ENCODE measurements at regions not wholly inside any gene's neighbourhood (a gene's known extent, or its start where the extent isn't known, plus 50 kb on each side); places are given as distances from the start of the nearest gene placed in this dataset.
"Not testable (repeated sequence)": the region's sequence is repeated elsewhere in the genome, so short reads cannot be mapped to it uniquely, and the experiment has no call there.

- no peak for DNase-seq
- TF ChIP-seq GATA1 (IDR thresholded peaks at IDR 0.05; ENCODE audit: low read depth, low read length), result no peak
- TF ChIP-seq POLR2A (IDR thresholded peaks at IDR 0.05; ENCODE audit: low read length), result no peak
Measured at GRCh38 chr3:125683067-125683829, 88.0 kb upstream of the OSBPL11 start.

DNA sequence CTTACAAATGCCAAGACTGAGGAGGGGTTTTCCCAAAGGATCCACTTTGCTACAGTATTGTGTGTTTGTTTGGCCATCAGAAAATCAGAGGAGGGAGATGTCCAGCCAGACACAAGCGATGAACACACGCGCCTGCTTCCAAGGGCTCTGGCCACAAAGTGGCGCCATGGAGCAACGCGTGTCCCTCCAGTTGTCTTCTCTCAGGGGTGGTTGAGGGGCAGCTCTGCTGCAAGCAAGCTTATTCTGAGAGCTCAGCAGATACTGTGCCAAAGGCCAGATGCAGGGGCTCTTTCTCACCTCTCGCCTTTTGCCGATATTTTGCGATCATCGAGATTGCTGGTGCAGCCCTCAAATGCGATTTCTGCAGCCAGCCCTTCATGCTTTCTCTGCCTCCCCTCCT, 88.9 kb upstream of the OSBPL11 start:
- TF ChIP-seq POLR2A (IDR thresholded peaks at IDR 0.05; ENCODE audit: low read length), result no peak
- TF ChIP-seq GATA1 (IDR thresholded peaks at IDR 0.05; ENCODE audit: low read depth, low read length), result no peak
- peak; percentile 14 to 26 for DNase-seq

DNA sequence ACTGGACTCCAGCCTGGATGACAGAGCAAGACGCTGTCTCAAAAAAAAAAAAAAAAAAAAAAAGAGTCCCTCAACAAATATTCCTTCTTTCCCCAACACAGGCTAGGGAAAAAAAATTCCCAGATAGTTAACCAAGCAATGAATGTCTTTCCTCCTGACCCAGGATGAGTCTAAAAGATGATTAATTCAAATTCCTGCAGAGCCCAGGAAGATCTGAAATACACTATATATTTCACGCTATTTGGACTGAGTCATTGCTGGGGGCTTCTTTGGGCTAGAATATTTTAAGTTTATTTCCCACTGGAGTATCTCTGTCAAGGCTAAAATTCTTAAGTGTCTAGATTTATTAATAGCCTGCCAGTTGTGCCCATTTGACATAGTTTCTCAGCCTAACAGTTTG, 90.4 kb upstream of the OSBPL11 start:
- DNase-seq, result not testable (repeated sequence)

DNA sequence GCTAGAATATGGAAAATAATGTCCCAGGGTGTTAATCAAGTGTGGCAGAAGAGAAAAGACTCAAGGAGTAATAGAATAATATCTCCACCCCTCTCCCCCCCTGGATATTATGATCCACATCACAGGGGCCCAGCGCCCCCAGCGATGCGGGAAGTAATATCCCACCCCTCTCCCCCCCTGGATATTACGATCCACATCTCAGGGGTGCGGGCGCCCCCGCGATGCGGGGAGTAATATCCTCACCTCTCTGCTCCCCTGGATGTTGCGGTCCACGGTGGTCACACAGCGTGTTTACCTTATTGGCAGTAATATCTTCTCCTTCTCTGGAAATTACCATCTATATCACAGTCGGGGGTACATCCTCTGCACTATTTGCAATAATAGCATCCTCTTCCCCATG, 97.1 kb upstream of the OSBPL11 start:
- TF ChIP-seq GATA1 (IDR thresholded peaks at IDR 0.05; ENCODE audit: low read depth, low read length) (no peak), POLR2A (IDR thresholded peaks at IDR 0.05; ENCODE audit: low read length) (no peak)
- no peak for DNase-seq

- TF ChIP-seq GATA1 (IDR thresholded peaks at IDR 0.05; ENCODE audit: low read depth, low read length), result no peak
- DNase-seq, result no peak
Measured at GRCh38 chr3:125693887-125694286, 98.6 kb upstream of the OSBPL11 start.

DNA sequence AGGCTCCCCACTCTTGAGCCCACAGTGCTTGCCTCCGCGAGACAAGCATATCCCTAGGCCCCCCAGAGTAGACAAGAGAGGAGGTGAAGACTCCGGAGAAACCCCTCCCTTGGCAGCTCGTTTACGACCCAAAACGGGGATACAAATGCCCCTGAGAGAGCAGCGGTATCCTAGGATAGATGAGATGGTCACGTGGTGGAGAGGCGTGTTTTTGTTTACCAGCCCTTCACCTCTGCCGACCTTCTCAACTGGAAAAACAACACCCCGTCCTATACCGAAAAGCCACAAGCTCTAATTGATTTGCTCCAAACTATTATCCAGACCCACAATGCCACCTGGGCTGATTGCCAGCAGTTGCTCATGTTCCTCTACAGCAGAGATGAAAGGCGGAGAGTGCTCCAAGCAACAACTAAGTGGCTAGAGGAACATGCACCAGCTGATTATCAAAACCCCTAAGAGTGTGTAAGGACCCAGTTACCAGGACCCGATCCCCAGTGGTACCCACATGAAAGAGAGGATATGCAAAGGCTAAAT, 99.5 kb upstream of the OSBPL11 start:
- no peak for TF ChIP-seq POLR2A (IDR thresholded peaks at IDR 0.05; ENCODE audit: low read length)
- TF ChIP-seq GATA1 (IDR thresholded peaks at IDR 0.05; ENCODE audit: low read depth, low read length), result no peak
- DNase-seq, result no peak

- TF ChIP-seq POLR2A (IDR thresholded peaks at IDR 0.05; ENCODE audit: low read length) (no peak), GATA1 (IDR thresholded peaks at IDR 0.05; ENCODE audit: low read depth, low read length) (no peak)
- no peak for DNase-seq
Measured at GRCh38 chr3:125695688-125696087, 100.4 kb upstream of the OSBPL11 start.

DNA sequence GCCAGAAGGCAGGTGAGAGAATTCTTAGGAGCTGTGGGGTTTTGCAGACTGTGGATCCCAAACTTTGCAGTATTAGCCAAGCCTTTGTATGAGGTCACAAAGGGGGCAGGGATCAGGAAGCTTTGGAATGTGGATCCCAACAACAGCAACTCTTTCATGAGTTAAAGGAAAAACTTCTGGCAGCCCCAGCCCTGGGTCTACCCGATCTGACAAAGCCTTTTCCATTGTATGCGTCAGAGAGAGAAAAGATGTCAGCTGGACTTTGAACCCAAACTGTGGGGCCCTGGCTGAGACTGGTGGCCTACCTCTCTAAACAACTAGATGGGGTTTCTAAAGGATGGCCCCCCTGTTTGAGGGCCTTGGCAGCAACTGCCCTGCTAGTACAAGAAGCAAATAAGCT, 101.8 kb upstream of the OSBPL11 start:
- DNase-seq, result not testable (repeated sequence)

- DNase-seq, result not testable (repeated sequence)
Measured at GRCh38 chr3:125697979-125698640, 102.8 kb upstream of the OSBPL11 start.

DNA sequence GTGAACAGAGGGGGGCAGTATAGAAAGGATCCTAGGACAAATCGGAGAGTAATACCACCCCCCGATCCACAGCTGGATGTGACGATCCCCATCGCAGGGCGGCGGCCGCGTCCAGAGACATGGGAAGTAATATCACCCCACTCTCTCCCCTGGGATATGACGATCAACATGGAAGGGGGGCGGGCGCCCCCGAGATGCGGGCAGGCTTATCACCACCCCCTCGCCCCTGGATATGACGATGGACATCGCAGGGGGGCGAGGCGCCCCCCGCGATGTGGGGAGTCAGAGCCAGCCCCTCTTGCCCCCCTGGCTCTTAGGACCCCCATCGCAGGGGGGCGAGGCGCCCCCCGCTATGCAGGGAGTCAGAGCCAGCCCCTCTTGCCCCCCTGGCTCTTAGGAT, 120.4 kb upstream of the OSBPL11 start:
- no peak for TF ChIP-seq GATA1 (IDR thresholded peaks at IDR 0.05; ENCODE audit: low read depth, low read length)
- DNase-seq, result no peak

DNA sequence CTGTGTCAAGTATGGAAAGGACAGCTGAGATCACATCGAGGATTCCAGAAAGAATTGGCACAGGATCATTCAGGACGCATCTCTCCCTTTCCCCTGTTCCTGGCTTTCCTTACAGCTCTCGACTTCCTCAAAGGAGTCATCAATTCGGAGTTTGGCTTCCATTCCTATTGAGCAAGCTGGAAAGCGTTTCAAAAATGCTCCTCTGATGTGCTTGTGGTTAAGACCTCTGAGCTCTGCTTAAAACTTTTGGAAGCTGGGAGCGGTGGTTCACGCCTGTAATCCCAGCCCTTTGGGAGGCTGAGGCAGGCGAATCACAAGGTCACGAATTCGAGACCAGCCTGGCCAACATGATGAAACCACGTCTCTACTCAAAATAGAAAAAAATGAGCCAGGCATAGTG, 136.9 kb upstream of the OSBPL11 start:
- not testable (repeated sequence) for DNase-seq

DNA sequence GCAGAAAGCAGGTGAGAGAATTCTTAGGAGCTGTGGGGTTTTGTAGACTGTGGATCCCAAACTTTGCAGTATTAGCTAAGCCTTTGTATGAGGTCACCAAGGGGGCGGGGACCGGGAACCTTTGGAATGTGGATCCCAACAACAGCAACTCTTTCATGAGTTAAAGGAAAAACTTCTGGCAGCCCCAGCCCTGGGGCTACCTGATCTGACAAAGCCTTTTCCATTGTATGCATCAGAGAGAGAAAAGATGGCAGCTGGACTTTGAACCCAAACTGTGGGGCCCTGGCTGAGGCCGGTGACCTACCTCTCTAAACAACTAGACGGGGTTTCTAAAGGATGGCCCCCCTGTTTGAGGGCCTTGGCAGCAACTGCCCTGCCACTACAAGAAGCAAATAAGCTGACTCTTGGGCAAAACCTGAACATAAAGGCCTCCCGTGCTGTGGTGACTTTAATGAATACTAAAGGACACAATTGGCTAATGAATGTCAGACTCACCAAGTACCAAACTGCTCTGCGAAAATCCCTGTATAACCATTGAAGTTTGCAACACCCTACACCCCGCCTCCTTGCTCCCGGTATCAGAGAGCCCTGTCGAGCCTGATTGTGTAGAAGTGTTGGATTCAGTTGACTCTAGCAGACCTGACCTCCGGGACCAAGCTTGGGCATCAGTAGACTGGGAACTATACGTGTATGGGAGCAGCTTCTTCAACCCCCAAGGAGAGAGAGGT, 146.9 kb upstream of the OSBPL11 start:
- not testable (repeated sequence) for DNase-seq

DNA sequence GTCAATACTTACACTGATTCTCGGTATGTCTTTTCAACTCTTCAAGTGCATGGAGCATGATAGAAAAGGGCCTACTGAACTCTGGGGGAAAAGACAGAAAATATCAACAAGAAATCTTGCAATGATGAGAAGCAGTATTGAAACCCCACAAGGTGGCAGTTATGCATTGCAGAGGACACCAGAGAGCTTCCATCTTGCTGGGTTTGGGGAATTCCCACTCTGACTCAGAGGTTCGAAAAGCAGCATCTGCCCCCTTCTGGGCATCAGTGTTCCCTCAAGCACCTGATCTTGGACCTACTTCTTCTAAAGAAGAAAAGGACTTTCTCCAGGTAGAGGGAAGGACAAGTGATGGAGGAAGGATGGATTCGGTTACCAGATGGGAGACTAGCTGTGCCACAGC, 147.5 kb upstream of the OSBPL11 start:
- DNase-seq, result peak; percentile 20 to 29

- DNase-seq, result peak in 1 of 2 experiments; percentile 4
Measured at GRCh38 chr3:125757050-125757449, 161.8 kb upstream of the OSBPL11 start.

GRCh38 chr3:125758641-125759130, 163.4 kb upstream of the OSBPL11 start:
- not testable (repeated sequence) for DNase-seq

DNA sequence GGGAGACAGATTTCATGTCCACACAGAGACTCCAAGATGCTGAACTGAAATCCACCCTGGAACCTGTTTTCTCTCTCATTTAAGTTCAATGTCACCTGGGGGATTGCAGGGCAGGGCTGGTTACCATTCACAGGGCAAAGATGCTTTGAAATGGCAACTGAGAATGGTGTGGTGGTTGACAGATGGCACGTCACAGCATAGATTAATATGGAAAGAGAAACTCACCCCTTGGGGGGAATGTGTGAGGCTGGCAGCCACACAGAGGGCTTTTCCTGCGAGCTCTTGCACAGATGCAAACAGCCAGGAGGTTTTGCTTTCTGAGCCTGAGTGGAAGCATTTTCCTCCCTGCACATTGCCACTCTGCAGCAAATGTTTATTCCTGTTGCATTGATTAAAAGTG, 167.3 kb upstream of the OSBPL11 start:
- not testable (repeated sequence) for DNase-seq

- peak; percentile 32 to 58 for DNase-seq
Measured at GRCh38 chr3:125766285-125766826, 171.1 kb upstream of the OSBPL11 start.

- not testable (repeated sequence) for DNase-seq
Measured at GRCh38 chr3:125766931-125767330, 171.6 kb upstream of the OSBPL11 start.
